Left ventricle myocardium inferior (tissue), 1 donor: ENCODE measurements at regions not wholly inside any gene's neighbourhood (a gene's known extent, or its start where the extent isn't known, plus 50 kb on each side); places are given as distances from the start of the nearest gene placed in this dataset.

Source experiments
- DNase-seq: peaks from one replicate; pipeline ENCODE4 v3.0.0-alpha.2; 2020
- H3K27ac ChIP-seq: fragments of 200-600 bp; replicated peaks from 2 replicates; pipeline ENCODE4 v1.8.0; 2021
- H3K27me3 ChIP-seq: fragments of 200-600 bp; 2 replicates; pipeline ENCODE4 v1.8.0; 2021; ENCODE audit warnings: low read depth
- H3K36me3 ChIP-seq: fragments of 200-600 bp; 2 replicates; pipeline ENCODE4 v1.8.0; 2021
- H3K4me1 ChIP-seq: fragments of 200-600 bp; 2 replicates; pipeline ENCODE4 v1.8.0; 2021
- H3K4me3 ChIP-seq: fragments of 200-600 bp; 2 replicates; pipeline ENCODE4 v1.8.0; 2021; ENCODE audit warnings: mild to moderate bottlenecking, moderate library complexity
- H3K9me3 ChIP-seq: fragments of 200-600 bp; replicated peaks from 2 replicates; pipeline ENCODE4 v1.8.0; 2021
- intact Hi-C: fragments of 100-400 bp; cut with micrococcal nuclease; formaldehyde crosslinking; loops from one replicate; pipeline ENCODE4 v1.11.0; 2022
- TF ChIP-seq, protein P1 (sequence below): fragments of 200-600 bp; IDR thresholded peaks from 2 replicates; pipeline ENCODE4 v1.8.0; 2021; ENCODE audit warnings: antibody characterized with exemption, mild to moderate bottlenecking, borderline replicate concordance
- donor health status: DM: no; HTN: yes; CAD: no; lungs with severe emphysema.

GRCh38 chr9:134487066-134487710, 154.4 kb upstream of the COL5A1 start:
- Histone ChIP-seq H3K27me3 (peaks cover 49% of the 10 kb centered on the region), H3K9me3 (no peaks in the 10 kb centered on the region), H3K4me1 (peaks cover 10% of the 10 kb centered on the region), H3K4me3 (no peak overlapping the region), H3K36me3 (no peaks in the 10 kb centered on the region), H3K27ac (no peak overlapping the region)
- intact Hi-C loops, result no loop called here
- TF ChIP-seq, protein P1, sequence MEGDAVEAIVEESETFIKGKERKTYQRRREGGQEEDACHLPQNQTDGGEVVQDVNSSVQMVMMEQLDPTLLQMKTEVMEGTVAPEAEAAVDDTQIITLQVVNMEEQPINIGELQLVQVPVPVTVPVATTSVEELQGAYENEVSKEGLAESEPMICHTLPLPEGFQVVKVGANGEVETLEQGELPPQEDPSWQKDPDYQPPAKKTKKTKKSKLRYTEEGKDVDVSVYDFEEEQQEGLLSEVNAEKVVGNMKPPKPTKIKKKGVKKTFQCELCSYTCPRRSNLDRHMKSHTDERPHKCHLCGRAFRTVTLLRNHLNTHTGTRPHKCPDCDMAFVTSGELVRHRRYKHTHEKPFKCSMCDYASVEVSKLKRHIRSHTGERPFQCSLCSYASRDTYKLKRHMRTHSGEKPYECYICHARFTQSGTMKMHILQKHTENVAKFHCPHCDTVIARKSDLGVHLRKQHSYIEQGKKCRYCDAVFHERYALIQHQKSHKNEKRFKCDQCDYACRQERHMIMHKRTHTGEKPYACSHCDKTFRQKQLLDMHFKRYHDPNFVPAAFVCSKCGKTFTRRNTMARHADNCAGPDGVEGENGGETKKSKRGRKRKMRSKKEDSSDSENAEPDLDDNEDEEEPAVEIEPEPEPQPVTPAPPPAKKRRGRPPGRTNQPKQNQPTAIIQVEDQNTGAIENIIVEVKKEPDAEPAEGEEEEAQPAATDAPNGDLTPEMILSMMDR, result no peak
- peak; percentile 6 for DNase-seq

GRCh38 chr9:134488331-134489280, 153.0 kb upstream of the COL5A1 start:
- Histone ChIP-seq H3K9me3 (no peaks in the 10 kb centered on the region), H3K36me3 (no peaks in the 10 kb centered on the region), H3K4me1 (peaks cover 13% of the 10 kb centered on the region), H3K27me3 (peaks cover 63% of the 10 kb centered on the region), H3K27ac (peak overlapping the region; percentile 44), H3K4me3 (no peak overlapping the region)
- intact Hi-C loops, result no loop called here
- TF ChIP-seq, protein P1, result no peak
- peak; percentile 61 for DNase-seq

DNA sequence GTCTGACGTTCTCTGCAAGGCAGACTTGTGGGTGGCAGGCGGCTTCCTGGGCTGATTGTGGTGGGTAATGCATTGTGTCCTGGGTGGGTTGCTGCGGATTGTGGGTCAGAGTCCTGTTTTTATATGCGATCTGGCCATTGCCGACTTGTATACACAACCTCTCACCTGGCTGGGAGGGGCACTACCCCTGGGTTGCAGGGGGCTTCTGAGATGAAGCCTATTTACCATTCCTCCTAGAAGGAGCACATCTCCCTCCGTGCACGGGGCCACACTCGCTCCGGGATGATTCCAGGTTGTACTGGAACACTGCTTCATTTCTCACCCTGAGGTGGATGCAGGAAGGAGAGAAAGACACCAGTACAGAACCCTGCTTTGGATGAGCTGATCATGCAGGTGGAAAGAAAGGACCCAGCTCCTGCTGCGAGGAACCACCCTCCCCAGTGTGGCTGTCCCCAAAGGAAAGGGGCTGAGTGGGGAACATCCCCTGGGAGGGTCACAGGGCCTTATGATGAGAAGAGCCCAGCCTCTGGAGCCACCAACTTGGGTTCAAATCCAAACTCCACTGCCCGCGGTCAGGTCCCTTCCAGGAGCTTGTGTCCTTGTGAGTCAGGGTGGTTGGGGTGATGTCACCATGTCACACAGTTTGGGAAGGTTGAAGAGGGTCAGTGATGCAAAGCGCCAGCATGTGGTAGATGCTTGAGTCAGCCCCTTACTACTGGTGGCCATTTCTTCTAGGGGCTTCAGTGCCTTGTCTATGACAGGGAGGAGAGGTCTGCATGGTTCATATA, 151.8 kb upstream of the COL5A1 start:
- intact Hi-C loops, result no loop called here
- Histone ChIP-seq H3K27me3 (peaks cover 73% of the 10 kb centered on the region), H3K9me3 (no peaks in the 10 kb centered on the region)

DNA sequence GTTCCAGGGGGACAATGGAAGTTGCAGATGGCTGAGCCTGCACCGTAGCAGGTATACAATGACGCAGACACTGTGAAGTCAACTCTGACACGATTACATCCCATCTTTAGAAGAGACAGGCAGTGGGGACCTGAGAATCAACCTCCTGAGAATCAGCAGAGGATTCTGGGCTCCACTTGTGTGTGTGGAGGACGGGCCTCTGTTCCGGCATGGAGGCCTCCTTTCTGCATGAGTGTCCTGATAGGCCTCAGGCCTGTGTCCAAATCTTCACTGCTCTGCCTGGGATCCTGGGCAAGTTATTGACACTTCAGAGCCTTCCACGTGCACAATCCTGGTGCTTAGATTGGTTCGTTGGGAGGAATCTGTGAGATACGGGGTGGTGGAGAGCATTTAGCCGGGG, 151.2 kb upstream of the COL5A1 start:
- Histone ChIP-seq H3K27ac (no peak overlapping the region), H3K4me3 (no peak overlapping the region), H3K4me1 (peaks cover 13% of the 10 kb centered on the region), H3K9me3 (no peaks in the 10 kb centered on the region), H3K27me3 (peaks cover 79% of the 10 kb centered on the region), H3K36me3 (no peaks in the 10 kb centered on the region)
- TF ChIP-seq, protein P1, result no peak
- intact Hi-C loops, result no loop called here
- no peak for DNase-seq

More for the DNA sequence above, 151.8 kb upstream of the COL5A1 start:
- DNase-seq, result no peak
- H3K27ac ChIP-seq, result no peak overlapping the region
- H3K4me3 ChIP-seq, result no peak overlapping the region
- peaks cover 13% of the 10 kb centered on the region for H3K4me1 ChIP-seq
- no peaks in the 10 kb centered on the region for H3K36me3 ChIP-seq
- TF ChIP-seq, protein P1, result no peak

GRCh38 chr9:134491196-134491835, 150.3 kb upstream of the COL5A1 start:
- DNase-seq, result no peak
- TF ChIP-seq, protein P1, result no peak
- peaks cover 13% of the 10 kb centered on the region for H3K4me1 ChIP-seq

More at GRCh38 chr9:134491196-134491835, 150.3 kb upstream of the COL5A1 start:
- Histone ChIP-seq H3K36me3 (no peaks in the 10 kb centered on the region), H3K4me3 (no peak overlapping the region), H3K27ac (peak overlapping the region; percentile 76), H3K9me3 (no peaks in the 10 kb centered on the region), H3K27me3 (peaks cover 87% of the 10 kb centered on the region)
- intact Hi-C loops, result no loop called here
